ENCODE measurements at regions not wholly inside any gene's neighbourhood (a gene's known extent, or its start where the extent isn't known, plus 50 kb on each side); places are given as distances from the start of the nearest gene placed in this dataset.
"Not testable (repeated sequence)": the region's sequence is repeated elsewhere in the genome, so short reads cannot be mapped to it uniquely, and the experiment has no call there.

- no peak for DNase-seq
Measured at GRCh38 chr1:10942542-10942912, 69.9 kb upstream of the TARDBP start.

- no peak for DNase-seq
Measured at GRCh38 chr1:10943041-10943440, 69.4 kb upstream of the TARDBP start.

DNA sequence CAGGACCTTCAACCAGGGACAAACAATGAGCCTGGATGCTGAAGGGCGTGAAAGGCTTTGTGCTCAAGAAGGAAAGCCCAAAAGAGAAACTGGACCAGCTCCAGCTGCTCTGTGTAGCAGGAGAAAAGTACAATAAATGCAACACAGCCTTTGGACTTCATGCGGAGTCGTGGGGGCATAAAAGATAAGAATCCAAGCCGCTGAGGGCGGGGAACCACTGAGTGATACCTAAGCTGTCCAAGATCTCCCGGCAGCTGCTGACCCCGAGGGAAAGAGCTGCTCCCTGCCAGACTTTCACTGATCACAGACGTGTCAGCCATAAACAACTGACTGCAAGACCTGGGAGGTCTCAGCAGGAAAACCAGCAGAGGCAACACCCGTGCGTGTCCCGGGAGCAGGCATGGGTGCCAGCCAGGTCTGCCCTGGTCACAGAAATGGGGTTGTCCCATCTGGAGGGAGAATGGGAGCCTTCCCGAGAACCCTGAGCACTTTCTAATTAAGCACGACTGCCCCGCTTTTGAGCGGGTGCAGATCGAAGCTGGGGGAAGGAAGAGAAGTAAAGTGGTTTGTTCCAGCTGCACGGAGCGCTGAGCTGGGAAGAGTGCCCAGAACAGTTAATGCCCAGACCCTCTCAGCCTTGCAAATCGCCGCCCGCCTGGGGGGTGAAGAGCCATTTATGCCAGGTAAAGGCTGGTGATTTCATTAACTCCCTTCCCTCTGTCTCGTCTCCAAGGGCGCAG, 68.3 kb upstream of the TARDBP start:
- no peak for DNase-seq

DNA sequence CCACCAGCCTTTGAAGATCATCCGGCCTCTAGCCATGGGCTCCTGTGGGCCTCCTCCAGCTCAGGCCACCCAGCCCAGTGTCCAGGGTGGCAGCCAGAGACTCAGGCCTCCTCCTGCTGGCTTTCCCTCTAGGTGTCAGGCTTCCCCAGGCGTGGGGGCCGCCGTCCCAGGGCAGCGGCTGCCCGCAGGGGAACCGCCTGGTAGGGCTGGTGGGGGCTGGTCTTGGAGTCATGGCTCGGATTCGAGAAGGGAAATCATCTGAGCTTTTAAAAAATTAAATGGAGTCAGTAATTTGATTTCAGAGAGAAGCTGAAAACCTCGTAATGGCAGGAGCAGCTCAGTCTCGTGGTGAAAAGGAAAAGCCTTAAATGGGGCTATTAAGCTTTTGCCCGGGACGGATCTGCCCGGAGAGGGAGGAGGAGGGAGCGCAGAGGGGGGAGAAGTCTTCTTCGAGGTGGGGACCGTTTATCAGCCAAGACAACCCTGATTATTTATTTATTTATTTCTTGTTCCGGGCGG, 66.4 kb upstream of the TARDBP start:
- no peak for DNase-seq

GRCh38 chr1:10947181-10947580, 65.3 kb upstream of the TARDBP start:
- DNase-seq = no peak

GRCh38 chr1:10947691-10948462, 64.6 kb upstream of the TARDBP start:
- no peak for DNase-seq

DNA sequence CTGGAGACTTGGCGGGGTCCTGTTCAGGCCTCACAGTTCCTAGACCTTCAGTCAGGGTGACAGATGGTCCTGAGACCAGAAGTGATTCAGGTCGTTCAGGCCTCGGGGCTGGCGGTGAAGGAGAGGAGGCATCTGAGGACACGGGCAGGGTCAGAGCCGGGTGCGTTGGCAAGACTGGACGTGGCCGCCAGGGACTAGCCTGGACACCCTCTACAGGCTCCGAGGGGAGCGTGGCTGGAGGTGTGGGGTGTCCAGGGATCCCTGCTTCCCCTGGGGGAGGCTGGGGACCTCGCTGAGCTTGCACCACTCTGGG, 64.0 kb upstream of the TARDBP start:
- no peak for DNase-seq

DNA sequence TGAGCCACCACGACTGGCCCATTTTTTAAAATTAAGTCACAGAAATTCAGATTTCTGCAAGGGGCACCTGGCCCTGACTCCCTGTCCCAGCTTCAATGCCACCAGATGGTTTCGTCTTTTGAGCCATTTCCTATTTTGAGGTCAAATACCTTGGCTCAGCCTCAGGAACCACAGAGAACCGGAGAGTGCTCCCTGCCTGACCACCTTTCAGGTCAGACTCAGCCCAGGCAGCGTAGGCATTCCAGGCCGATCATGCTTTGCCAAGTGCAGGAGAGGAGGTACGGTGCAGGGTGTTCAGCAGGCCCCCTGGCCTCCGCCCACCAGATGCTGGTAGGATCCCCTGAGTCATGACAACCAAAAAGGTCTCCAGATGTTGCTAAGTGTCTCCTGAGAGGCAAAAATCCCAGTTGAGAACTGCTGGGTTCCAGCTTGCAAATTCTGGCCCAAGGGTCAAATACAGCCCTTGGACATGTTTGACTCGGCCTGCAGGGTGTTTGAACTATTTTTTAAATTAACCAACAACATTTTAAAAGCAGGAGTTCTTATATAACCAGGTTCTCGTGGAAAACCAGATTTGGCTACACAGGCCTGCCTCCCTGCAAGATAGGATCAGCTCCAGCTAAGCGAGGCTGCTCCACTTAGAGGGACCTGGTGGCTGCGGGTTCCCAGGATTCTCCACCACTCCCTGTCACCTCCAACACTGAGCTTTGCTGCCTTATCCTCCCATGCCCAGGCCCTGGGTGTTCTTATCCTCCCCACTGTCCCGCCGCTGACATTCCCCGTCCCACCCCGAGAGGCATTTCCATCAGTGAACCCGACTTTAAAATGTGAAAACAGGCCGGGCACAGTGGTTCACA, 61.9 kb upstream of the TARDBP start:
- no peak for DNase-seq

DNA sequence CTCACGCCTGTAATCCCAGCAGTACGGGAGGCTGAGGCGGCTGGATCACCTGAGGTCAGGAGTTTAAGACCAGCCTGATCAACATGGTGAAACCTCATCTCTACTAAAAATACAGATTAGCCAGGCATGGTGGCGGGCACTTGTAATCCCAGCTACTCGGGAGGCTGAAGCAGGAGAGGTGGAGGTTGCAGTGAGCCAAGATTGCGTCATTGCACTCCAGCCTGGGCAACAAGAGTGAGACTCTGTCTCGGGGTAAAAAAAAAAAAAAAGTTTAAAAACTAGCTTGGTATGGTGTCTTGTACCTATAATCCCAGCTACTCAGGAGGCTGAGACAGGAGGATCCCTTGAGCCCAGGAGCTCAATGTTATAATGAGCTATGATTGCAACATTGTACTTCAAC, 61.2 kb upstream of the TARDBP start:
- not testable (repeated sequence) for DNase-seq

DNA sequence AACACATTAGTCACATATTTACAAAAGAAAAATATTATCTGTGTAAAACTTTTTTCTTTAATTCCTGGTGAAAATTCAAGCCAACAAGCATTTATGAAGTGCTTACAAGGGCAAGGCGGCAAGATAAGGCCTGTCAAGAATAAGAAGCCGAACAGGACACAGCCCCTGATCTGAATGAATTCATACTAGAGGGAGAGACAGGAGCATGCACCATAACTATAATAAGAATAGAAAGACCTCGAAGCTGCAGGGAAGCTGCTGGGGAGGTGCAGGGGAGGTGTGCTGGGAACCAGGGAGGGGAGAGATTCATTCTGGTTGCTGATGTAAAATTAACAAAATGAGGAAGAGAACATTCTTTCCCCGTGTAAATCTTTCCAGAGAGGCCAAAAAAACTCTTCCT, 60.5 kb upstream of the TARDBP start:
- no peak for DNase-seq

GRCh38 chr1:10953505-10954193, 58.8 kb upstream of the TARDBP start:
- no peak for DNase-seq

DNA sequence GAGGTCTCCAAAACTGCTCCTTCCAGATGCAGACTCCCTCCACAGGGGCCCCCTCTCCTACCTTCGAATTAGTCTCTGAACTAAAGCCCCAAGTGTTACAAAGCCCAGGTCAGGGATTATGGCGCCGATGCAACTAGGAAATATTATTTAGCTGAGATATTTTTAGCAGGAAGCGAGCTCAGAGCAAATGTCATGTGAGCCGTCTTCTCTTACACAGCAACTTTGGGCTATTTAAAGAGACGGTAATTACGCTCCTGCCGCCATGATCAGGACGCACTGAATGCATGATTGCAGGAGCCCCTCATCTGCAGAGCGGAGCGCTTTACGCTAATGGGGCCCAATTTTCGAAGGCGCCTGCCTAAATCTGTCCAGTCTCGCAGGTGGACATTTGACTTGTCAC, 55.3 kb upstream of the TARDBP start:
- DNase-seq = no peak

- DNase-seq = no peak
Measured at GRCh38 chr1:10958614-10959013, 53.8 kb upstream of the TARDBP start.

- DNase-seq = peak; percentile 79
Measured at GRCh38 chr1:10960411-10961299, 51.8 kb upstream of the TARDBP start.

- DNase-seq = no peak
Measured at GRCh38 chr1:10961300-10961833, 51.1 kb upstream of the TARDBP start.

DNA sequence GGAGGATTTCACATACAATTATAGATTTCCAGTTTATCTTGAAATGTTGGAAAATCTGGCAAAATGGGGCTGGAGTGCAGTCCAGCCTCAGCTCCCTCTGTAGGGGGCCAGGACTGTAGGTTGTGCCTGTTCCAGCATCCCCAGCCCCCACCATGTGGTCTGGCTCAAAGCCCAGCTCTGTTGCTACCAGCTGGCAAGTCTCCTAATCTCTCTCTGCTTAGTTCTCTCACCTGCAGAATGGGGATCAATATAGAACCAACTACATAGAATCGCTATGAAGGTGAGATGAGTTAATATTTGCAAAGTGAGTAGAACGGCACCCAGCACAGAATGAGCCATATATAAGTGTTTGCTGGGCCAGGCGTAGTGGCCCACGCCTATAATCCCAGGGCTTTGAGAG, 50.0 kb upstream of the TARDBP start:
- DNase-seq = no peak

Measured in CD4-positive, alpha-beta T cell treated with Interleukin-17A for 1 hour (primary cell).